Ascending aorta (tissue), 2 donors: ENCODE measurements at regions not wholly inside any gene's neighbourhood (a gene's known extent, or its start where the extent isn't known, plus 50 kb on each side); places are given as distances from the start of the nearest gene placed in this dataset.

Source experiments
- DNase-seq, 2 donors: peaks; one replicate each; pipeline ENCODE4 v3.0.0-alpha.2; 2019; ENCODE audit warnings: low spot score in 2 of 2
- H3K27ac ChIP-seq, 2 donors: fragments of 200-600 bp; sonication (generic); one replicate each; pipeline ENCODE4 v1.5.1; 2016 to 2017; ENCODE audit warnings: mild to moderate bottlenecking in 1 of 2
- H3K27me3 ChIP-seq: fragments of 200-600 bp; sonication (generic); one replicate; pipeline ENCODE4 v1.5.1; 2017
- H3K36me3 ChIP-seq, 2 donors: fragments of 200-600 bp; sonication (generic); one replicate each; pipeline ENCODE4 v1.5.1; 2016
- H3K4me1 ChIP-seq, 2 donors: fragments of 200-600 bp; sonication (generic); one replicate each; pipeline ENCODE4 v1.5.1; 2016 to 2017; ENCODE audit warnings: mild to moderate bottlenecking in 1 of 2
- H3K4me3 ChIP-seq, 2 donors: fragments of 200-600 bp; sonication (generic); one replicate each; pipeline ENCODE4 v1.5.1; 2016 to 2017; ENCODE audit warnings: mild to moderate bottlenecking in 1 of 2
- H3K9me3 ChIP-seq, 2 donors: fragments of 200-600 bp; sonication (generic); one replicate each; pipeline ENCODE4 v1.5.1; 2016
- CTCF ChIP-seq, 3 experiments: fragments of 200-600 bp in 2 of 3; fragments of 450-650 bp in 1 of 3; sonication (generic) in 2 of 3; IDR thresholded peaks; one replicate each; pipeline ENCODE4 v1.5.1; 2016 to 2019; ENCODE audit warnings: antibody characterized with exemption in 3 of 3, mild to moderate bottlenecking in 1 of 3, moderate library complexity in 1 of 3
- intact Hi-C: fragments of 100-400 bp; cut with DNase I; formaldehyde crosslinking; loops from one replicate; pipeline ENCODE4 v1.15.1; 2023

GRCh38 chr10:121025731-121026130, 174.6 kb downstream of the WDR11 start:
- TF ChIP-seq CTCF (IDR thresholded peaks at IDR 0.05), result no peak
- H3K27me3 ChIP-seq, result no peaks in the 10 kb centered on the region
- no peak for DNase-seq
- no peaks in the 10 kb centered on the region for H3K9me3 ChIP-seq
- H3K36me3 ChIP-seq, result no peaks in the 10 kb centered on the region
- no peak overlapping the region for H3K27ac ChIP-seq
- H3K4me3 ChIP-seq, result no peak overlapping the region
- intact Hi-C loops, result no loop called here
- no peaks in the 10 kb centered on the region for H3K4me1 ChIP-seq

GRCh38 chr10:121027371-121027770, 176.2 kb downstream of the WDR11 start:
- intact Hi-C loops, result no loop called here
- H3K9me3 ChIP-seq, result no peaks in the 10 kb centered on the region
- no peak overlapping the region for H3K27ac ChIP-seq
- no peak for TF ChIP-seq CTCF (IDR thresholded peaks at IDR 0.05)
- H3K4me1 ChIP-seq, result no peaks in the 10 kb centered on the region
- no peaks in the 10 kb centered on the region for H3K36me3 ChIP-seq
- DNase-seq, result no peak
- no peaks in the 10 kb centered on the region for H3K27me3 ChIP-seq
- H3K4me3 ChIP-seq, result no peak overlapping the region

GRCh38 chr10:121032460-121032859, 181.3 kb downstream of the WDR11 start:
- Histone ChIP-seq H3K27ac (no peak overlapping the region), H3K9me3 (no peaks in the 10 kb centered on the region), H3K27me3 (no peaks in the 10 kb centered on the region), H3K4me3 (no peak overlapping the region), H3K36me3 (no peaks in the 10 kb centered on the region), H3K4me1 (no peaks in the 10 kb centered on the region)
- no peak for TF ChIP-seq CTCF (IDR thresholded peaks at IDR 0.05)
- intact Hi-C loops, result no loop called here
- no peak for DNase-seq

GRCh38 chr10:121033366-121033765, 182.2 kb downstream of the WDR11 start:
- DNase-seq, result no peak
- no peaks in the 10 kb centered on the region for H3K36me3 ChIP-seq
- no peaks in the 10 kb centered on the region for H3K27me3 ChIP-seq
- TF ChIP-seq CTCF (IDR thresholded peaks at IDR 0.05), result no peak
- H3K9me3 ChIP-seq, result no peaks in the 10 kb centered on the region
- intact Hi-C loops, result no loop called here
- no peak overlapping the region for H3K27ac ChIP-seq
- no peaks in the 10 kb centered on the region for H3K4me1 ChIP-seq
- H3K4me3 ChIP-seq, result no peak overlapping the region

- TF ChIP-seq CTCF (IDR thresholded peaks at IDR 0.05), result no peak
- no peak overlapping the region for H3K27ac ChIP-seq
- intact Hi-C loops, result no loop called here
Observed at GRCh38 chr10:121036431-121036830, 185.3 kb downstream of the WDR11 start.

GRCh38 chr10:121041499-121041898, 190.3 kb downstream of the WDR11 start:
- Histone ChIP-seq H3K27ac (no peak overlapping the region), H3K27me3 (no peaks in the 10 kb centered on the region), H3K9me3 (no peaks in the 10 kb centered on the region), H3K4me3 (no peak overlapping the region), H3K36me3 (no peaks in the 10 kb centered on the region), H3K4me1 (no peaks in the 10 kb centered on the region)
- intact Hi-C loops, result no loop called here
- TF ChIP-seq CTCF (IDR thresholded peaks at IDR 0.05), result no peak
- DNase-seq, result no peak

More at GRCh38 chr10:121036431-121036830, 185.3 kb downstream of the WDR11 start:
- no peak for DNase-seq
- Histone ChIP-seq H3K9me3 (no peaks in the 10 kb centered on the region), H3K4me1 (no peaks in the 10 kb centered on the region), H3K27me3 (no peaks in the 10 kb centered on the region), H3K36me3 (no peaks in the 10 kb centered on the region), H3K4me3 (no peak overlapping the region)
